Esophagus muscularis mucosa (tissue), 3 donors: ENCODE measurements at regions not wholly inside any gene's neighbourhood (a gene's known extent, or its start where the extent isn't known, plus 50 kb on each side); places are given as distances from the start of the nearest gene placed in this dataset.

ENCODE experiments used
- CTCF ChIP-seq, 3 experiments: fragments of 200-600 bp in 2 of 3; fragments of 450-650 bp in 1 of 3; sonication (generic) in 2 of 3; IDR thresholded peaks; one replicate each; pipeline ENCODE4 v1.5.1; 2017 to 2019; ENCODE audit warnings: antibody characterized with exemption in 3 of 3, mild to moderate bottlenecking in 2 of 3, moderate library complexity in 1 of 3
- POLR2A ChIP-seq: fragments of 450-650 bp; IDR thresholded peaks from one replicate; pipeline ENCODE4 v1.6.1; 2017; ENCODE audit warnings: antibody characterized with exemption, moderate library complexity, mild to moderate bottlenecking, low read depth
- POLR2AphosphoS5 ChIP-seq, 2 donors: sonication (generic); formaldehyde crosslinking; IDR thresholded peaks; one replicate each; pipeline ENCODE4 v1.6.1; 2017; ENCODE audit warnings: antibody characterized with exemption in 2 of 2

GRCh38 chr2:66156171-66156570 lies 278.8 kb upstream of the MEIS1 start:
- no peak for TF ChIP-seq CTCF (IDR thresholded peaks at IDR 0.05)
- no peak for TF ChIP-seq POLR2A
- no peak for TF ChIP-seq POLR2AphosphoS5 (IDR thresholded peaks at IDR 0.05)
